ENCODE measurements at regions not wholly inside any gene's neighbourhood (a gene's known extent, or its start where the extent isn't known, plus 50 kb on each side); places are given as distances from the start of the nearest gene placed in this dataset.

GRCh38 chr16:55003916-55004315 is 73.3 kb downstream of the IRX5 start:
- in situ Hi-C loops (cut with HindIII; ENCODE audit: low sequenced_read_pairs) = no loop called here
- TF ChIP-seq CTCF (IDR thresholded peaks at IDR 0.05; ENCODE audit: low read depth, low read length, missing control alignments) = no peak
- H3K4me3 ChIP-seq (ENCODE audit: low read depth, low read length) = no peak overlapping the region
- no peak for DNase-seq (ENCODE audit: low read depth)

- no peak for DNase-seq (ENCODE audit: low read depth)
- H3K4me3 ChIP-seq (ENCODE audit: low read depth, low read length) = no peak overlapping the region
- in situ Hi-C loops (cut with HindIII; ENCODE audit: low sequenced_read_pairs) = no loop called here
- no peak for TF ChIP-seq CTCF (IDR thresholded peaks at IDR 0.05; ENCODE audit: low read depth, low read length, missing control alignments)
These were observed 76.8 kb downstream of the IRX5 start for GRCh38 chr16:55007504-55007903.

GRCh38 chr16:55008836-55009510 is 78.3 kb downstream of the IRX5 start:
- DNase-seq (ENCODE audit: low read depth) = no peak
- TF ChIP-seq CTCF (IDR thresholded peaks at IDR 0.05; ENCODE audit: low read depth, low read length, missing control alignments) = no peak
- H3K4me3 ChIP-seq (ENCODE audit: low read depth, low read length) = no peak overlapping the region
- in situ Hi-C loops (cut with HindIII; ENCODE audit: low sequenced_read_pairs) = no loop called here

GRCh38 chr16:55009581-55009980 is 78.9 kb downstream of the IRX5 start:
- TF ChIP-seq CTCF (IDR thresholded peaks at IDR 0.05; ENCODE audit: low read depth, low read length, missing control alignments) = no peak
- no peak for DNase-seq (ENCODE audit: low read depth)
- in situ Hi-C loops (cut with HindIII; ENCODE audit: low sequenced_read_pairs) = no loop called here
- no peak overlapping the region for H3K4me3 ChIP-seq (ENCODE audit: low read depth, low read length)

- no peak overlapping the region for H3K4me3 ChIP-seq (ENCODE audit: low read depth, low read length)
- in situ Hi-C loops (cut with HindIII; ENCODE audit: low sequenced_read_pairs) = no loop called here
- no peak for TF ChIP-seq CTCF (IDR thresholded peaks at IDR 0.05; ENCODE audit: low read depth, low read length, missing control alignments)
- no peak for DNase-seq (ENCODE audit: low read depth)
These were observed 80.0 kb downstream of the IRX5 start for GRCh38 chr16:55010492-55011160.

- no peak for DNase-seq (ENCODE audit: low read depth)
- TF ChIP-seq CTCF (IDR thresholded peaks at IDR 0.05; ENCODE audit: low read depth, low read length, missing control alignments) = no peak
- in situ Hi-C loops (cut with HindIII; ENCODE audit: low sequenced_read_pairs) = no loop called here
These were observed 81.7 kb downstream of the IRX5 start for GRCh38 chr16:55012362-55012761.

More at GRCh38 chr16:55012362-55012761, 81.7 kb downstream of the IRX5 start:
- H3K4me3 ChIP-seq (ENCODE audit: low read depth, low read length) = no peak overlapping the region

Measured in astrocyte of the cerebellum (primary cell).